Thyroid gland (tissue), 4 donors: ENCODE measurements at regions not wholly inside any gene's neighbourhood (a gene's known extent, or its start where the extent isn't known, plus 50 kb on each side); places are given as distances from the start of the nearest gene placed in this dataset.

Experiments used
- CTCF ChIP-seq, 6 experiments: fragments of 200-600 bp in 3 of 6; fragments of 450-650 bp in 3 of 6; sonication (generic) in 3 of 6; IDR thresholded peaks; one replicate each; pipeline ENCODE4 v1.5.1; 2016 to 2019; ENCODE audit warnings: antibody characterized with exemption in 6 of 6, mild to moderate bottlenecking in 2 of 6, inconsistent platforms in 1 of 6, moderate library complexity in 1 of 6
- POLR2A ChIP-seq, 2 donors: fragments of 450-650 bp; IDR thresholded peaks; one replicate each; pipeline ENCODE4 v1.6.1; 2017; ENCODE audit warnings: antibody characterized with exemption in 2 of 2, mild to moderate bottlenecking in 2 of 2, moderate library complexity in 1 of 2

- TF ChIP-seq CTCF (IDR thresholded peaks at IDR 0.05): no peak
- TF ChIP-seq POLR2A (IDR thresholded peaks at IDR 0.05): no peak
Measured at GRCh38 chr2:221822416-221822815, 250.3 kb upstream of the EPHA4 start.
